DND-41 (cell line): ENCODE measurements at regions not wholly inside any gene's neighbourhood (a gene's known extent, or its start where the extent isn't known, plus 50 kb on each side); places are given as distances from the start of the nearest gene placed in this dataset.

Experiments
- ATAC-seq: fragments of 200-7000 bp; cut with Tn5 transposase; 3 replicates; pipeline ENCODE4 v1.9.1; 2021; ENCODE audit warnings: low read depth; ENCODE audit not compliant: insufficient read depth
- DNase-seq: peaks from one replicate; pipeline ENCODE4 v3.0.0-alpha.2; 2020
- H2AFZ ChIP-seq: 2 replicates; pipeline ENCODE4 v1.6.0; 2012; ENCODE audit warnings: low read depth, low read length
- H3K27ac ChIP-seq: 2 replicates; pipeline ENCODE4 v1.5.1; 2012; ENCODE audit warnings: low read length, inconsistent platforms
- H3K27me3 ChIP-seq: fragments of 200-600 bp; sonication (generic); 2 replicates; pipeline ENCODE4 v1.6.0; 2012; ENCODE audit warnings: low read length, mild to moderate bottlenecking, inconsistent platforms; ENCODE audit not compliant: insufficient read depth, poor library complexity
- H3K36me3 ChIP-seq: 2 replicates; pipeline ENCODE4 v1.5.1; 2012; ENCODE audit warnings: low read length, inconsistent platforms; ENCODE audit not compliant: insufficient read depth
- H3K4me1 ChIP-seq: 2 replicates; pipeline ENCODE4 v1.5.1; 2012; ENCODE audit warnings: mild to moderate bottlenecking, low read length; ENCODE audit not compliant: insufficient read depth
- H3K4me2 ChIP-seq: 2 replicates; pipeline ENCODE4 v1.6.0; 2012; ENCODE audit warnings: mild to moderate bottlenecking, moderate library complexity, low read length, inconsistent platforms; ENCODE audit not compliant: insufficient read depth
- H3K4me3 ChIP-seq, 2 experiments: fragments of 200-600 bp in 1 of 2; shearing (Covaris generic) in 1 of 2; 2 replicates each; pipeline ENCODE4 v1.5.1; 2012 to 2016; ENCODE audit warnings: inconsistent platforms in 2 of 2, low read length in 2 of 2, mild to moderate bottlenecking in 2 of 2, low read depth in 1 of 2, moderate library complexity in 1 of 2
- H3K79me2 ChIP-seq: 2 replicates; pipeline ENCODE4 v1.6.0; 2012; ENCODE audit warnings: low read length, inconsistent platforms; ENCODE audit not compliant: insufficient read depth
- H3K9ac ChIP-seq: 2 replicates; pipeline ENCODE4 v1.6.0; 2012; ENCODE audit warnings: low read depth, mild to moderate bottlenecking, inconsistent platforms, low read length, moderate library complexity
- H3K9me3 ChIP-seq: 2 replicates; pipeline ENCODE4 v1.5.1; 2012; ENCODE audit warnings: low read length, moderate library complexity, mild to moderate bottlenecking, inconsistent platforms; ENCODE audit not compliant: insufficient read depth, severe bottlenecking
- H4K20me1 ChIP-seq: 2 replicates; pipeline ENCODE4 v1.6.0; 2012; ENCODE audit warnings: low read length; ENCODE audit not compliant: insufficient read depth
- EZH2 ChIP-seq: IDR thresholded peaks from 3 replicates; pipeline ENCODE4 v1.6.1; 2012; ENCODE audit warnings: borderline replicate concordance, low read depth, mild to moderate bottlenecking, moderate library complexity, low read length, inconsistent platforms; ENCODE audit not compliant: severe bottlenecking
- TF ChIP-seq, protein P1 (sequence below): IDR thresholded peaks from 2 replicates; pipeline ENCODE4 v1.5.1; 2012; ENCODE audit warnings: borderline replicate concordance, low read length, moderate library complexity, mild to moderate bottlenecking; ENCODE audit not compliant: poor library complexity, severe bottlenecking; ENCODE audit errors: extremely low read depth

DNA sequence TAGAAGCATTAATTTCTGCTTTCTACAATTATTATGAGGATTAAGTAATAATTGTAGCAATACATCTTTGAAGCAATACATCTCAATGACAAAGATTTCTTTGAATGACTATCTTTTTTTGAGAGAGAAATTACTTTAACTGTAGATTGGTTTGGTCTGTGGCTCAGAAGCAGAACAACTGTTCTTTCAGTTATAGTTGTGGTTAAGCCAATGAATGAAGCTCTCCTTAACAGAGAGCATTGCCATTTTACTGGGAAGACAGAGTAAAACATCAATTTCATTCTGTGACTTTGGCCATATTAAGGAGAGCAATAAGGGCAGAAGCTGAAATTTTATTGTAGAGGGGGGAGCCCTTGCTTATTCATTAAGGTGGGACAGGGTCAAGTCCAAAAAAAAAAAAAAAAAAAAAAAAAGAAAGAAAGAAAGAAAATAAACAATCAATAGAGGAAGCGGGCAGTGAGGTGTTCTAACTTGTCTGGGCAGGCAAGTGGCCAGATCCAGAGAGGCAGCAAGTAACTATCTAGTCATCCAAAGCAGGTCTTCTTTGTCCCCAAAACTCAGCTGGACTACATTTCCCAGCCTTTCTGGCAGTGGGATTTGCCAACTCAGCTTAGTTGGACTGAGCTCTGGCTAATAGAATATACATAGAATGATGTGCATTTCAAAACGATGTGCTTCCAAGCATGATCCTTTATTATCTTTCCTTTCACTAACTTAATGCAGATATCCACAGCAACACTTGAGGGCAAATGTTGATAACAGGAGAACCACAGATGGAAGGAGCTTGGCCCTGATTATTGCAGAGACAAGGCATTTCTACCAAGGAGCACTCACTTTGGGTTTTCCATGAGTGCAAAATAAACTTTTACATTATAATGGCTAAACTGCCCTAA is 462.7 kb upstream of the CDH20 start:
- TF ChIP-seq, protein P1, sequence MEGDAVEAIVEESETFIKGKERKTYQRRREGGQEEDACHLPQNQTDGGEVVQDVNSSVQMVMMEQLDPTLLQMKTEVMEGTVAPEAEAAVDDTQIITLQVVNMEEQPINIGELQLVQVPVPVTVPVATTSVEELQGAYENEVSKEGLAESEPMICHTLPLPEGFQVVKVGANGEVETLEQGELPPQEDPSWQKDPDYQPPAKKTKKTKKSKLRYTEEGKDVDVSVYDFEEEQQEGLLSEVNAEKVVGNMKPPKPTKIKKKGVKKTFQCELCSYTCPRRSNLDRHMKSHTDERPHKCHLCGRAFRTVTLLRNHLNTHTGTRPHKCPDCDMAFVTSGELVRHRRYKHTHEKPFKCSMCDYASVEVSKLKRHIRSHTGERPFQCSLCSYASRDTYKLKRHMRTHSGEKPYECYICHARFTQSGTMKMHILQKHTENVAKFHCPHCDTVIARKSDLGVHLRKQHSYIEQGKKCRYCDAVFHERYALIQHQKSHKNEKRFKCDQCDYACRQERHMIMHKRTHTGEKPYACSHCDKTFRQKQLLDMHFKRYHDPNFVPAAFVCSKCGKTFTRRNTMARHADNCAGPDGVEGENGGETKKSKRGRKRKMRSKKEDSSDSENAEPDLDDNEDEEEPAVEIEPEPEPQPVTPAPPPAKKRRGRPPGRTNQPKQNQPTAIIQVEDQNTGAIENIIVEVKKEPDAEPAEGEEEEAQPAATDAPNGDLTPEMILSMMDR: no peak
- TF ChIP-seq EZH2: no peak
- Histone ChIP-seq H2AFZ (no peak overlapping the region), H3K9me3 (no peaks in the 10 kb centered on the region), H3K79me2 (no peaks in the 10 kb centered on the region), H4K20me1 (no peaks in the 10 kb centered on the region), H3K27ac (no peak overlapping the region), H3K36me3 (no peaks in the 10 kb centered on the region), H3K4me2 (no peak overlapping the region), H3K27me3 (no peaks in the 10 kb centered on the region), H3K9ac (no peak overlapping the region), H3K4me3 (no peak overlapping the region), H3K4me1 (no peaks in the 10 kb centered on the region)
- DNase-seq: no peak
- ATAC-seq: no peak

DNA sequence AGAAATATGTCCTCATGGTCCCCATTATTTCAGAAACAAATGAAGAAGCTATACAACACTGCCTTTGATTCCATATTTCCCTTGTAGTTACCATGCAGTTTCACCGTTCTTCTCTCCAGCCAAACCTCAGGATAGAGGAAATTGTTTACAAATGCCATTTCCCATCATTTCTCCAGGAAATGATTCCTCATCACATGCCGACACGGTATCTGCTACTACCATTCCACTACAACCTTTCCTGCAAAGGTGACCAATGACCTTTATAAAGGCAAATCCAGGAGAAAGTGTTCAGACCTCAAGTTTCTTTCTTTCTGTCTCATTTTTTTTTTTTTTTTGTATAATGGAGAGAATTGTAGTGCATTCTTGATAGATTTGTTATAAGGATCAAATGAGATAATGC is 460.8 kb upstream of the CDH20 start:
- Histone ChIP-seq H3K27ac (no peak overlapping the region), H2AFZ (no peak overlapping the region)

DNA sequence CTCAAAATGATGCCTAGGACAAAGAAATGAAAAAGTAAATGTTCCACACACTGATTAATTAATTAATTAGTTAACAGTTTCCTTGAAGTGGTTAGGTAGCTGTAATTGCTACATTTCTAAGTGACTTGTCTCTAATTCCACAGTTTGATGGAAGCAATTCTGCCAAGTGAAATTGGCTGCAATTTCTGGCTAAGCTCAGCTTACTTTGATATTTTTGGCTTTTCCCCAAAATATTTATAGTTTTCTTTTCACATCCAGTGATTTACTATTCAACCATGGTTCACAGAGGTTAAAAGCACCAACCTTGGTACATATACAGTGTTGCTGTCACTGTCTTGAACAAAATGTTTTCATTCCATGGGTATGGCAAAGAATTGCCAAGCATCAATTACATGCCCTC is 459.5 kb upstream of the CDH20 start:
- H2AFZ ChIP-seq: no peak overlapping the region
- H3K27ac ChIP-seq: no peak overlapping the region
- no peaks in the 10 kb centered on the region for H3K36me3 ChIP-seq
- H3K4me2 ChIP-seq: no peak overlapping the region
- no peak overlapping the region for H3K9ac ChIP-seq
- H3K4me1 ChIP-seq: no peaks in the 10 kb centered on the region
- ATAC-seq (no peak), DNase-seq (no peak)
- H3K27me3 ChIP-seq: no peaks in the 10 kb centered on the region
- no peaks in the 10 kb centered on the region for H3K79me2 ChIP-seq
- no peaks in the 10 kb centered on the region for H3K9me3 ChIP-seq
- no peak overlapping the region for H3K4me3 ChIP-seq
- no peak for TF ChIP-seq EZH2
- TF ChIP-seq, protein P1: no peak
- H4K20me1 ChIP-seq: no peaks in the 10 kb centered on the region

More for the DNA sequence above, 460.8 kb upstream of the CDH20 start:
- H3K36me3 ChIP-seq: no peaks in the 10 kb centered on the region
- H3K27me3 ChIP-seq: no peaks in the 10 kb centered on the region
- H3K4me1 ChIP-seq: no peaks in the 10 kb centered on the region
- H3K4me3 ChIP-seq: no peak overlapping the region
- H3K9ac ChIP-seq: no peak overlapping the region
- DNase-seq (no peak), ATAC-seq (no peak)
- no peak overlapping the region for H3K4me2 ChIP-seq
- H3K9me3 ChIP-seq: no peaks in the 10 kb centered on the region
- TF ChIP-seq, protein P1: no peak
- no peak for TF ChIP-seq EZH2
- H4K20me1 ChIP-seq: no peaks in the 10 kb centered on the region
- H3K79me2 ChIP-seq: no peaks in the 10 kb centered on the region
